Coronary artery (tissue), 2 donors: ENCODE measurements at regions not wholly inside any gene's neighbourhood (a gene's known extent, or its start where the extent isn't known, plus 50 kb on each side); places are given as distances from the start of the nearest gene placed in this dataset.

Experiments used
- DNase-seq: peaks from one replicate; pipeline ENCODE4 v3.0.0-alpha.2; 2017; ENCODE audit warnings: low spot score
- H3K27ac ChIP-seq, 2 donors: fragments of 200-600 bp; sonication (generic); one replicate each; pipeline ENCODE4 v1.5.1; 2016 to 2019
- H3K4me3 ChIP-seq: fragments of 200-600 bp; sonication (generic); 2 replicates; pipeline ENCODE4 v1.5.1; 2016; ENCODE audit warnings: mild to moderate bottlenecking, moderate library complexity
- TF ChIP-seq, protein P1 (sequence below): fragments of 200-600 bp; sonication (generic); IDR thresholded peaks from one replicate; pipeline ENCODE4 v1.5.1; 2019; ENCODE audit warnings: antibody characterized with exemption

DNA sequence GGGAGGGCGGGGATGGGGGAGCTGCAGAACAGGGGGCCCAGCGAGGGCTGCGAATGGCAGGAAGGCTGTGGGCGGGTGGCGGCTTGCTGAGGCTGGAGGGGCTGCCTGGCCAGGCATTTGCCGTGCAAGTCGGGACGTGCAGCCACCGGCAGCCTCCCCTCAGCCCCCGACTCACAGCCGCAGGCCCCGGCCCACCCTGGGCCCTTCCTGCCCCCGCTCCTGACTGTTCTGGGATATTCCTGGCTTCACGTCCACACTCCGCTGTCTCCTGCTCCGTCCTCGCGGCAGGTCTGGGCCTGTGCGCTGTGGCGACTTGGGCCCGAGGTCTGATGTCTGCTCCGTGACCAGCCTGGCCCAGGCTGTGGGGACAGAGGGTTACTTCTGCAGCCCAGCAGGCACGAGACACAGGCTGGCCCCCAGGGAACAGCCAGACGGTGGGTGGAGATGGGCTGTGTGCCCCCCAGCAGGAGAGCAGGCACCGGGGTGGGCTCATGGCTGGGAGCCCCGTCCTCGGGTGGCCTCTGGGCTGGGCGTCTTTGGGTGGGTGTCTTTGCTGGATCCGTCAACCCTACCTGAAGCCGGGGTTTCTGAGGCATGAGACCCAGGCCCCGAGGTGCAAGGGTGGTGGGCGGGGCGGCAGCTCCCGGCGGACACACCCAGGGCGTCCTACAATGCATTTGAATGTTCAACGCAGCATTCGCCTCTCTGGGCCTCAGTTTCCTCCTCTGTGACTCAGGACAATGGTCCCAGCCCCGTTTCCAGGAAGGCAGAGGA is 86.5 kb downstream of the FOXL3 start:
- TF ChIP-seq, protein P1, sequence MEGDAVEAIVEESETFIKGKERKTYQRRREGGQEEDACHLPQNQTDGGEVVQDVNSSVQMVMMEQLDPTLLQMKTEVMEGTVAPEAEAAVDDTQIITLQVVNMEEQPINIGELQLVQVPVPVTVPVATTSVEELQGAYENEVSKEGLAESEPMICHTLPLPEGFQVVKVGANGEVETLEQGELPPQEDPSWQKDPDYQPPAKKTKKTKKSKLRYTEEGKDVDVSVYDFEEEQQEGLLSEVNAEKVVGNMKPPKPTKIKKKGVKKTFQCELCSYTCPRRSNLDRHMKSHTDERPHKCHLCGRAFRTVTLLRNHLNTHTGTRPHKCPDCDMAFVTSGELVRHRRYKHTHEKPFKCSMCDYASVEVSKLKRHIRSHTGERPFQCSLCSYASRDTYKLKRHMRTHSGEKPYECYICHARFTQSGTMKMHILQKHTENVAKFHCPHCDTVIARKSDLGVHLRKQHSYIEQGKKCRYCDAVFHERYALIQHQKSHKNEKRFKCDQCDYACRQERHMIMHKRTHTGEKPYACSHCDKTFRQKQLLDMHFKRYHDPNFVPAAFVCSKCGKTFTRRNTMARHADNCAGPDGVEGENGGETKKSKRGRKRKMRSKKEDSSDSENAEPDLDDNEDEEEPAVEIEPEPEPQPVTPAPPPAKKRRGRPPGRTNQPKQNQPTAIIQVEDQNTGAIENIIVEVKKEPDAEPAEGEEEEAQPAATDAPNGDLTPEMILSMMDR = no peak
- peak; percentile 52 for DNase-seq

GRCh38 chr7:377080-378040 is 87.4 kb downstream of the FOXL3 start:
- TF ChIP-seq, protein P1 = no peak
- DNase-seq = peak; percentile 67
- Histone ChIP-seq H3K4me3 (no peak overlapping the region), H3K27ac (no peak overlapping the region)

More for the DNA sequence above, 86.5 kb downstream of the FOXL3 start:
- Histone ChIP-seq H3K27ac (no peak overlapping the region), H3K4me3 (no peak overlapping the region)

GRCh38 chr7:378041-378420 is 88.1 kb downstream of the FOXL3 start:
- DNase-seq = peak; percentile 50
- no peak overlapping the region for H3K4me3 ChIP-seq
- H3K27ac ChIP-seq = no peak overlapping the region
- TF ChIP-seq, protein P1 = no peak

DNA sequence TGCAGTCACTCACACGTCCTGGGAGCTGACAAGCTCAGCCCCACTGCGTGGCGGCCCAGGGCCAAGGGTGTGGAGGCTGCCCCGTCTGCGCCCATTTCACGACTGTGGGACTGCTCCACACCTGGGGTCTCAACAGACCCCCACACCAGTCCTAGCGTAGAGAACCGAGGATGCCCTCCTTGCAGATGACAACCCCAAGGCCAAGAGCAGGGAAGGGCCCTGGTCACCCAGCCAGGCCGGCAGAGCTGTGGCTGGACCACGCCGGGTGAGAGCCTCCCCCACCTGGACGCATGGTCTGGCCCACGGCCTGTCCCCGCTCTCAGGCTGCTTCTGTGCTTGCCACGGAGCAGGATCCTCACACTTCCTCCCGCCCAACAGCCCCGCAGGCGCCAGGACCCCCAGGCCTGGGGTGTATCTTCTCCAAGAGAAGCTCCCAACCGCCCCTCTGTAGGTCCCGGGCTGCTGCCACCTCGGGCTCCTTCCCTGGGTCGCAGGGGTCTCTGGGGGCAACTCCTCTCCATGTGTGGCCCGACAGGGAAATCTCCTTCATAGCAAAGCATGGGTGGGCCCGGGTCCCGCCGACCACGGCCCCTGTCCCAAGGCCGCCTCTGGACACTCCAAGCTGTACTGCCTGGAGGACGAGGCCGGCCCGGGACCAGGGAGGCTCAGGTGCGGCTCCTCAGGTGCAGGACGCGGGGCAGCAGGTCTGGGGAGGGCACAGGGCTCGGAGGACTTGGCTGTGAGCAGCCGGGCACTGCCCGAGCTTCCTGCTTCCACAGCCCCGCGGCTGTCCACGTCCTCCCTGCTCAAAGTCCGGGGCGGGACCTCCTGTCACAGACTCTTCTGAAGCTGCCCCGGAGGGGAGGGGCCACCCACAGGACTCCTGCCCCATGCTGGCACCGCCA is 88.8 kb downstream of the FOXL3 start:
- DNase-seq = peak; percentile 70
- peak overlapping the region; percentile 66 for H3K4me3 ChIP-seq
- H3K27ac ChIP-seq = no peak overlapping the region
- TF ChIP-seq, protein P1 = no peak

GRCh38 chr7:379456-380138 is 89.6 kb downstream of the FOXL3 start:
- TF ChIP-seq, protein P1 = no peak
- H3K4me3 ChIP-seq = peak overlapping the region; percentile 66
- no peak overlapping the region for H3K27ac ChIP-seq
- peak; percentile 53 for DNase-seq

DNA sequence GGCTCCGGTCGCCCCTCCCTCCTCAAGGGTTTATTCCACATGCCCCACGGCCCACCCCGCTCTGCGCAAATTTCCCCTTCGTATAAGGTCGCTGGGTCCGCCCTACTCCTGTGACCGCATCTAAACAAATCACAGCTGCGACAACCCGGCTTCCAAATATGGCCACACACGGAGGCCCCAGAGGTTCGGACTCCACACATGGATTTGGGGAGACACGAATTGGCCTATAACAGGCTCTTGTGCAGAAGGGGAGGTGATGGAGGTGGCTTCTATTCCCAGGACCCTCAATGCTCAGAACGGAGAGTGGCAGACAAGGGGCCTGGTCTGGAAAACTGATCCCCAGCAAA is 90.1 kb downstream of the FOXL3 start:
- no peak overlapping the region for H3K27ac ChIP-seq
- TF ChIP-seq, protein P1 = no peak
- peak overlapping the region; percentile 66 for H3K4me3 ChIP-seq
- DNase-seq = no peak
